ENCODE measurements at regions not wholly inside any gene's neighbourhood (a gene's known extent, or its start where the extent isn't known, plus 50 kb on each side); places are given as distances from the start of the nearest gene placed in this dataset.

DNA sequence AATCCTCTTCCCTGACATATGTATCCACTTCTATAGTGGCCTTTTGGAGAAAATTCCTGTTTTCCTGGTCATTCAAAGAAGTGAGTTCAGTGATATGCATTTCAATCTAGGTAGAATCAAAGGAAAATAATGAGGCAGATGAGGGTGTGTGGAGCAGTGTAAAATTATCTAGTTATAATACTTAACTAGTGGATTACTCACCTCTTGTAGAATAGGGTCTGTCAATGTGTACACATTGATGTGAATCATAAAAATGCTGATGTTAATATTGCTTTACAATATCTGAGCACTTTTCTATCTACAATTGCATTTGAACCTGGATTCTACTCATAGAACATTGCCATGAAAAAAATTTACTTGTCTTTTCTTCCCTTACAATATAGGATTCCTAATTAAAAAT, 293.5 kb downstream of the GBA3 start (continued):
- TF ChIP-seq, protein P1, sequence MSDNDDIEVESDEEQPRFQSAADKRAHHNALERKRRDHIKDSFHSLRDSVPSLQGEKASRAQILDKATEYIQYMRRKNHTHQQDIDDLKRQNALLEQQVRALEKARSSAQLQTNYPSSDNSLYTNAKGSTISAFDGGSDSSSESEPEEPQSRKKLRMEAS (IDR thresholded peaks at IDR 0.05): no peak
- TF ChIP-seq, protein P2, sequence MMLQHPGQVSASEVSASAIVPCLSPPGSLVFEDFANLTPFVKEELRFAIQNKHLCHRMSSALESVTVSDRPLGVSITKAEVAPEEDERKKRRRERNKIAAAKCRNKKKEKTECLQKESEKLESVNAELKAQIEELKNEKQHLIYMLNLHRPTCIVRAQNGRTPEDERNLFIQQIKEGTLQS (IDR thresholded peaks at IDR 0.05): no peak

DNA sequence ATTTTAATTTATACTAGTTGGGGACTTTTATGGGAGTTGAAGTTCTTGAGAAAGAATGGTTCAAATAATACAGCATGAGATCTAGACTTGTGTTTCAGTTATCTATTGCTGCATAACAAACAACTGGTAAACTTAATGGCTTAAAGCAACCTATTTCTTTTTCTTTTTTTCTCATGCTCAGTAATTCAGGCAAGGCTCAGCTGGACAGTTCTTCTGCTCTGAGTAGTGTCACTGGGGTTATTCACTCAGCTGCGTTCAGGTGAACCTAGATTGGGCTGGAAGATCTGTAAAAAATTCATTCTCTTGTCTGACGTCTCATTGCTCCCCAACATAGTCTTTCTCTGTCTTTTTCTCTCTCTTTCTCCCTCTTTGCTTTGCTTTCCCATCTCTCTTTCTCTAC, 291.7 kb downstream of the GBA3 start:
- no peaks in the 10 kb centered on the region for H3K9me3 ChIP-seq (ENCODE audit: control insufficient read depth in 4 of 4, low read length in 3 of 4)
- peaks cover 0 to 1% (median 0%) of the 10 kb centered on the region in 4 donors for H3K4me1 ChIP-seq (ENCODE audit: control insufficient read depth in 4 of 4, insufficient read depth in 4 of 4, low read length in 3 of 4)
- no peak overlapping the region for H3K27ac ChIP-seq (ENCODE audit: low read depth in 1 of 2, low read length in 2 of 2)
- DNase-seq (ENCODE audit: low spot score): no peak
- H3K36me3 ChIP-seq (ENCODE audit: control insufficient read depth in 4 of 4, insufficient read depth in 3 of 4, low read depth in 1 of 4, low read length in 3 of 4): no peaks in the 10 kb centered on the region
- TF ChIP-seq RXRA (IDR thresholded peaks at IDR 0.05) (no peak), NR2F2 (IDR thresholded peaks at IDR 0.05) (no peak), SP1 (IDR thresholded peaks at IDR 0.05) (no peak), HNF4G (IDR thresholded peaks at IDR 0.05) (no peak)
- TF ChIP-seq, protein P3, sequence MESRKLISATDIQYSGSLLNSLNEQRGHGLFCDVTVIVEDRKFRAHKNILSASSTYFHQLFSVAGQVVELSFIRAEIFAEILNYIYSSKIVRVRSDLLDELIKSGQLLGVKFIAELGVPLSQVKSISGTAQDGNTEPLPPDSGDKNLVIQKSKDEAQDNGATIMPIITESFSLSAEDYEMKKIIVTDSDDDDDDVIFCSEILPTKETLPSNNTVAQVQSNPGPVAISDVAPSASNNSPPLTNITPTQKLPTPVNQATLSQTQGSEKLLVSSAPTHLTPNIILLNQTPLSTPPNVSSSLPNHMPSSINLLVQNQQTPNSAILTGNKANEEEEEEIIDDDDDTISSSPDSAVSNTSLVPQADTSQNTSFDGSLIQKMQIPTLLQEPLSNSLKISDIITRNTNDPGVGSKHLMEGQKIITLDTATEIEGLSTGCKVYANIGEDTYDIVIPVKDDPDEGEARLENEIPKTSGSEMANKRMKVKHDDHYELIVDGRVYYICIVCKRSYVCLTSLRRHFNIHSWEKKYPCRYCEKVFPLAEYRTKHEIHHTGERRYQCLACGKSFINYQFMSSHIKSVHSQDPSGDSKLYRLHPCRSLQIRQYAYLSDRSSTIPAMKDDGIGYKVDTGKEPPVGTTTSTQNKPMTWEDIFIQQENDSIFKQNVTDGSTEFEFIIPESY (IDR thresholded peaks at IDR 0.05): no peak
- no peak overlapping the region for H3K4me3 ChIP-seq (ENCODE audit: low read depth in 1 of 3, low read length in 3 of 3)
- no peaks in the 10 kb centered on the region for H3K27me3 ChIP-seq (ENCODE audit: control insufficient read depth in 4 of 4, insufficient read depth in 4 of 4, low read length in 3 of 4)
- WGBS: 86% methylated on average over 2 of the region's 2 CpGs
- no peak overlapping the region for H3K9ac ChIP-seq (ENCODE audit: low read depth in 1 of 2, low read length in 2 of 2)

DNA sequence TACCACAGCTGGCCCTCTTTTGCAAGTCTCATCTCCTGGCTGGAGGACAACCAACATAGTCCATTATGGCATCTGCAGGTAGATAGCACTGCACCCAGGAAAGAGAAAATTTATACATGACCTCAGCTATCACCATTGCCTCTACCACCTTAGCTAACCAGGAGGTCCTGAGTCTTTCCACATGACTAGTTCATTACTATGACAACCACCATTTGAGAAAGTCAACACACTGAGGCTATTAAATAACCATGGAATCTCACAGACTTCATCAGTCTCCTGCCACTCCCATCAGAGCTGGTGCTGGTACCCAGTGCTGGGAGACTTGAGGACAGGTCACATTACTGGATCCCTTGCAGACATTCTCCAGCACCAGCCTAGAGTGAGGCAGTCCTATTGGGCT, 285.9 kb downstream of the GBA3 start:
- Histone ChIP-seq H3K4me3 (ENCODE audit: low read depth in 1 of 3, low read length in 3 of 3) (no peak overlapping the region), H3K27me3 (ENCODE audit: control insufficient read depth in 4 of 4, insufficient read depth in 4 of 4, low read length in 3 of 4) (no peaks in the 10 kb centered on the region), H3K4me1 (ENCODE audit: control insufficient read depth in 4 of 4, insufficient read depth in 4 of 4, low read length in 3 of 4) (peaks cover 0 to 3% (median 0%) of the 10 kb centered on the region in 4 donors), H3K27ac (ENCODE audit: low read depth in 1 of 2, low read length in 2 of 2) (no peak overlapping the region), H3K9ac (ENCODE audit: low read depth in 1 of 2, low read length in 2 of 2) (no peak overlapping the region), H3K9me3 (ENCODE audit: control insufficient read depth in 4 of 4, low read length in 3 of 4) (no peaks in the 10 kb centered on the region), H3K36me3 (ENCODE audit: control insufficient read depth in 4 of 4, insufficient read depth in 3 of 4, low read depth in 1 of 4, low read length in 3 of 4) (no peaks in the 10 kb centered on the region)
- TF ChIP-seq RXRA (IDR thresholded peaks at IDR 0.05): no peak
- no peak for TF ChIP-seq NR2F2 (IDR thresholded peaks at IDR 0.05)
- TF ChIP-seq, protein P3 (IDR thresholded peaks at IDR 0.05): no peak
- TF ChIP-seq, protein P4, sequence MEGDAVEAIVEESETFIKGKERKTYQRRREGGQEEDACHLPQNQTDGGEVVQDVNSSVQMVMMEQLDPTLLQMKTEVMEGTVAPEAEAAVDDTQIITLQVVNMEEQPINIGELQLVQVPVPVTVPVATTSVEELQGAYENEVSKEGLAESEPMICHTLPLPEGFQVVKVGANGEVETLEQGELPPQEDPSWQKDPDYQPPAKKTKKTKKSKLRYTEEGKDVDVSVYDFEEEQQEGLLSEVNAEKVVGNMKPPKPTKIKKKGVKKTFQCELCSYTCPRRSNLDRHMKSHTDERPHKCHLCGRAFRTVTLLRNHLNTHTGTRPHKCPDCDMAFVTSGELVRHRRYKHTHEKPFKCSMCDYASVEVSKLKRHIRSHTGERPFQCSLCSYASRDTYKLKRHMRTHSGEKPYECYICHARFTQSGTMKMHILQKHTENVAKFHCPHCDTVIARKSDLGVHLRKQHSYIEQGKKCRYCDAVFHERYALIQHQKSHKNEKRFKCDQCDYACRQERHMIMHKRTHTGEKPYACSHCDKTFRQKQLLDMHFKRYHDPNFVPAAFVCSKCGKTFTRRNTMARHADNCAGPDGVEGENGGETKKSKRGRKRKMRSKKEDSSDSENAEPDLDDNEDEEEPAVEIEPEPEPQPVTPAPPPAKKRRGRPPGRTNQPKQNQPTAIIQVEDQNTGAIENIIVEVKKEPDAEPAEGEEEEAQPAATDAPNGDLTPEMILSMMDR (IDR thresholded peaks at IDR 0.05; ENCODE audit: low read depth, low read length, missing input control): no peak
- no peak for TF ChIP-seq RAD21 (IDR thresholded peaks at IDR 0.05)
- no peak for TF ChIP-seq HNF4A (conservative IDR thresholded peaks at IDR 0.05)
- no peak for TF ChIP-seq HNF4G (IDR thresholded peaks at IDR 0.05)
- TF ChIP-seq, protein P1 (IDR thresholded peaks at IDR 0.05): no peak
- TF ChIP-seq TAF1 (conservative IDR thresholded peaks at IDR 0.05): no peak
- no peak for TF ChIP-seq FOXA2 (IDR thresholded peaks at IDR 0.05)
- no peak for TF ChIP-seq FOXA1 (IDR thresholded peaks at IDR 0.05)
- no peak for TF ChIP-seq YY1 (IDR thresholded peaks at IDR 0.05)
- TF ChIP-seq SP1 (IDR thresholded peaks at IDR 0.05): no peak
- TF ChIP-seq, protein P2 (IDR thresholded peaks at IDR 0.05): no peak
- no peak for DNase-seq (ENCODE audit: low spot score)
